B cell (primary cell): ENCODE measurements at regions not wholly inside any gene's neighbourhood (a gene's known extent, or its start where the extent isn't known, plus 50 kb on each side); places are given as distances from the start of the nearest gene placed in this dataset.
A peak's percentile ranks its signal among the peaks of the same experiment; 100 is the strongest.

Experiments used
- ATAC-seq: fragments of 200-7000 bp; cut with Tn5 transposase; one replicate; pipeline ENCODE4 v1.10.0; 2021; ENCODE audit warnings: low read depth, mild to moderate bottlenecking, moderate number of reproducible peaks, moderate library complexity
- CTCF ChIA-PET: fragments of 350-600 bp; sonication (Branson Sonifier 250); formaldehyde crosslinking; loops from one replicate; lab custom pipeline; 2021; ENCODE audit warnings: antibody characterized with exemption, inconsistent platforms; lab: Charles Lee
- POLR2A ChIA-PET: fragments of 350-600 bp; sonication (Branson Sonifier 250); formaldehyde crosslinking; loops from one replicate; lab custom pipeline; 2021; ENCODE audit warnings: antibody characterized with exemption; lab: Charles Lee
- DNase-seq: peaks from one replicate; pipeline ENCODE4 v3.0.0; 2013
- H2AFZ ChIP-seq: 2 replicates; pipeline ENCODE4 v1.6.1; 2012; ENCODE audit warnings: mild to moderate bottlenecking, low read depth, low read length; ENCODE audit not compliant: insufficient read depth, poor library complexity, severe bottlenecking
- H3K27ac ChIP-seq, 2 donors: 1 replicate in 1 of 2; 2 replicates in 1 of 2; pipeline ENCODE4 v1.5.1; 2012 to 2013; ENCODE audit warnings: low read length in 2 of 2, mild to moderate bottlenecking in 2 of 2, moderate library complexity in 1 of 2
- H3K27me3 ChIP-seq, 4 experiments: fragments of 200-600 bp in 1 of 4; sonication (generic) in 1 of 4; replicated peaks in 1 of 4; 1 replicate in 2 of 4; 2 replicates in 2 of 4; pipeline versions ENCODE4 v1.6.1 to v1.7.0; 2013 to 2016; ENCODE audit warnings: low read length in 3 of 4, mild to moderate bottlenecking in 2 of 4, mixed read lengths in 1 of 4, moderate library complexity in 1 of 4; ENCODE audit not compliant: insufficient read depth in 4 of 4, control insufficient read depth in 3 of 4; ENCODE audit errors: control extremely low read depth in 1 of 4
- H3K36me3 ChIP-seq, 2 experiments: replicated peaks in 1 of 2; 1 replicate in 1 of 2; 2 replicates in 1 of 2; pipeline versions ENCODE4 v1.6.1 to v1.7.1; 2013; ENCODE audit warnings: low read length in 1 of 2; ENCODE audit not compliant: insufficient read depth in 2 of 2, control insufficient read depth in 1 of 2; ENCODE audit errors: control extremely low read depth in 1 of 2, extremely low read depth in 1 of 2
- H3K4me1 ChIP-seq, 2 donors: fragments of 200-600 bp in 1 of 2; sonication (generic) in 1 of 2; 1 replicate in 1 of 2; 2 replicates in 1 of 2; pipeline versions ENCODE4 v1.5.1 to v1.6.1; 2013 to 2017; ENCODE audit warnings: low read length in 2 of 2; ENCODE audit not compliant: control insufficient read depth in 2 of 2, insufficient read depth in 2 of 2
- H3K4me2 ChIP-seq: replicated peaks from 2 replicates; pipeline ENCODE3; 2012; ENCODE audit warnings: mild to moderate bottlenecking, low read depth, low read length; ENCODE audit not compliant: poor library complexity, severe bottlenecking
- H3K4me3 ChIP-seq, 5 experiments: fragments of 200-600 bp in 1 of 5; sonication (generic) in 1 of 5; 1 replicate in 3 of 5; 2 replicates in 2 of 5; pipeline versions ENCODE4 v1.5.1 to v1.7.0; 2011 to 2016; ENCODE audit warnings: low read length in 4 of 5, mild to moderate bottlenecking in 4 of 5, low read depth in 2 of 5, control low read depth in 1 of 5, moderate library complexity in 1 of 5; ENCODE audit not compliant: insufficient read depth in 1 of 5; ENCODE audit errors: control extremely low read depth in 1 of 5, extremely low read depth in 1 of 5
- H3K79me2 ChIP-seq: fragments of 200-600 bp; sonication (generic); one replicate; pipeline ENCODE4 v1.6.0; 2016; ENCODE audit warnings: low read length; ENCODE audit not compliant: control insufficient read depth, insufficient read depth
- H3K9ac ChIP-seq: fragments of 200-600 bp; sonication (generic); 2 replicates; pipeline ENCODE4 v1.6.1; 2017; ENCODE audit warnings: mild to moderate bottlenecking, low read length, moderate library complexity
- H3K9me3 ChIP-seq, 3 donors: one replicate each; pipeline versions ENCODE4 v1.6.1 to v1.7.1; 2013; ENCODE audit warnings: low read length in 2 of 3; ENCODE audit not compliant: control insufficient read depth in 2 of 3, insufficient read depth in 1 of 3; ENCODE audit errors: control extremely low read depth in 1 of 3
- H4K20me1 ChIP-seq: 2 replicates; pipeline ENCODE4 v1.6.0; 2012; ENCODE audit warnings: mild to moderate bottlenecking, low read length; ENCODE audit not compliant: insufficient read depth, control insufficient read depth, poor library complexity, severe bottlenecking
- H3K27ac Mint-ChIP-seq: one replicate; pipeline ENCODE4 v1.8.0; 2021; ENCODE audit warnings: mixed read lengths
- H3K27me3 Mint-ChIP-seq: one replicate; pipeline ENCODE4 v1.8.0; 2021; ENCODE audit warnings: mixed read lengths
- H3K4me1 Mint-ChIP-seq: one replicate; pipeline ENCODE4 v1.8.0; 2021; ENCODE audit warnings: mixed read lengths
- H3K4me3 Mint-ChIP-seq: one replicate; pipeline ENCODE4 v1.8.0; 2021; ENCODE audit warnings: mixed read lengths
- H3K9me3 Mint-ChIP-seq: one replicate; pipeline ENCODE4 v1.8.0; 2022; ENCODE audit warnings: mixed read lengths; ENCODE audit not compliant: insufficient read depth
- EZH2 ChIP-seq: IDR thresholded peaks from 2 replicates; pipeline ENCODE4 v1.6.1; 2012; ENCODE audit warnings: borderline replicate concordance, low read depth, mild to moderate bottlenecking, moderate library complexity, low read length; ENCODE audit not compliant: insufficient read depth, poor library complexity, severe bottlenecking
- WGBS: methylation state at CpG from one replicate; pipeline ENCODE4 v1.1.5; 2013; ENCODE audit warnings: missing lambda C conversion rate; ENCODE audit not compliant: insufficient coverage; 5-methylcytosine and 5-hydroxymethylcytosine counted together
- intact Hi-C: fragments of 100-400 bp; cut with micrococcal nuclease; formaldehyde crosslinking; loops from one replicate; pipeline ENCODE4 v1.10.0; 2022
- TF ChIP-seq, protein P1 (sequence below): fragments of 200-600 bp; IDR thresholded peaks from one replicate; pipeline ENCODE4 v1.8.0; 2022; ENCODE audit warnings: antibody characterized with exemption, mild to moderate bottlenecking

DNA sequence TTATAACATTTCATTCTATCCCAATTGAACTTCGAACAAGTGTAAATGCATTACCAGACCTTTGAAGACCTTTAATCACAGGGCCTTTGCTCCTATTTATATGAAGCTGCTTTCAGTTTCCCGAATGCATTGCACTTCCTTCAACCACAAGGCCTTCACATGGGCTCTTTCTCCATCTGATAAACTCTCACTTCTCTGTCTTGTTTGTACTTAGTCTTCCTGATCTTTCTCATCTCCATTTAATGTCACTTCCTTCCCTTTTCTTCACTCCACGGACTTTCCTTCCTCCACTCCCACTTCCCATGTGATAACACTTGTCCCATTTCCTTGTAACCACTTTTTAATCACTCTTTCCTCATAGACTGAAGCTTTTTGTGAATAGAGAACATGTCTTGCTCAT, 74.3 kb upstream of the TNC start:
- ChIA-PET CTCF (no interaction called here), POLR2A (no interaction called here)
- Histone ChIP-seq H3K4me2 (peak overlapping the region; percentile 21), H3K4me3 (no peak overlapping the region), H3K36me3 (no peaks in the 10 kb centered on the region), H3K9me3 (peaks cover 0 to 5% (median 0%) of the 10 kb centered on the region in 3 donors), H3K27me3 (no peaks in the 10 kb centered on the region), H3K9ac (no peak overlapping the region), H3K27ac (peak overlapping the region in 1 of 2 donors; percentile 24), H4K20me1 (no peaks in the 10 kb centered on the region), H3K4me1 (peaks cover 12 to 15% of the 10 kb centered on the region in 2 donors), H2AFZ (no peak overlapping the region), H3K79me2 (no peaks in the 10 kb centered on the region)
- peaks cover 25% of the 10 kb centered on the region for H3K4me1 Mint-ChIP-seq
- intact Hi-C loops: no loop called here
- peak overlapping the region; percentile 26 for H3K4me3 Mint-ChIP-seq
- H3K9me3 Mint-ChIP-seq: peaks cover 2% of the 10 kb centered on the region
- ATAC-seq (no peak), DNase-seq (no peak)
- 29% methylated on average over 3 of the region's 3 CpGs for WGBS
- H3K27ac Mint-ChIP-seq: peak overlapping the region; percentile 57
- no peak for TF ChIP-seq EZH2
- TF ChIP-seq, protein P1, sequence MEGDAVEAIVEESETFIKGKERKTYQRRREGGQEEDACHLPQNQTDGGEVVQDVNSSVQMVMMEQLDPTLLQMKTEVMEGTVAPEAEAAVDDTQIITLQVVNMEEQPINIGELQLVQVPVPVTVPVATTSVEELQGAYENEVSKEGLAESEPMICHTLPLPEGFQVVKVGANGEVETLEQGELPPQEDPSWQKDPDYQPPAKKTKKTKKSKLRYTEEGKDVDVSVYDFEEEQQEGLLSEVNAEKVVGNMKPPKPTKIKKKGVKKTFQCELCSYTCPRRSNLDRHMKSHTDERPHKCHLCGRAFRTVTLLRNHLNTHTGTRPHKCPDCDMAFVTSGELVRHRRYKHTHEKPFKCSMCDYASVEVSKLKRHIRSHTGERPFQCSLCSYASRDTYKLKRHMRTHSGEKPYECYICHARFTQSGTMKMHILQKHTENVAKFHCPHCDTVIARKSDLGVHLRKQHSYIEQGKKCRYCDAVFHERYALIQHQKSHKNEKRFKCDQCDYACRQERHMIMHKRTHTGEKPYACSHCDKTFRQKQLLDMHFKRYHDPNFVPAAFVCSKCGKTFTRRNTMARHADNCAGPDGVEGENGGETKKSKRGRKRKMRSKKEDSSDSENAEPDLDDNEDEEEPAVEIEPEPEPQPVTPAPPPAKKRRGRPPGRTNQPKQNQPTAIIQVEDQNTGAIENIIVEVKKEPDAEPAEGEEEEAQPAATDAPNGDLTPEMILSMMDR: no peak
- no peaks in the 10 kb centered on the region for H3K27me3 Mint-ChIP-seq

DNA sequence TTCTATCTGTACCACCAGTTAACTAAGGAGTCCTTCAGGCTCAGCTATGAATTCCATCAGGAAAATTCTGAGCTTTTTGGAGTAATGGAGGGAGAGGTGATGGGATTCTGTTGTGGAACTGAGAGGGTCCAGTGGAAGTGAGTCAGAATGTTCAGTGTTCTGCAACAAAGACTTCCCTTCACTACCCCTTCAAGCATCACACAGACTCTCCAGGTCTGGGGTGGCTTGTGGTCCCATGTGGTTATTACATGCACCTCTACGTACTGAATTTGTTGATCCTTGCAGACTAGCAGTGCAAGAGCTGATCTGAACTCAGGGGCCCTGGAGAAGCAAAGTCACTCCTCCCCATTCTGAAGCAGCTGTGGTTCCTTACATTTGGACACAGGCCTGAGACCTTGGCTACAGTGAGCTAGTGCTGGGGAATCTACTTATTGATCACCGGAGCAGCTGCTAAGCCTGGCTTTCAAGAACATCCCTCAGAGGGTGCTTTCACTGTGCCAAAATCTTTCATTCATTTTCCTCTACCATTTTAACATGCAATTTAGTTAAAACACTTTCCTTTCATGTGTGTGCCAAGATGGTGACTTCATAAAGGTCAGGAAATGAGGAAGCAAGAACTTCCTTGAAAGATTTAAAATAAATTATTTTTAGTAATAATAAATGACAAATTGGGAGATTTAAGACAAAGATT, 75.0 kb upstream of the TNC start:
- no peaks in the 10 kb centered on the region for H3K27me3 ChIP-seq
- ChIA-PET CTCF (no interaction called here), POLR2A (no interaction called here)
- no peaks in the 10 kb centered on the region for H3K27me3 Mint-ChIP-seq
- no peaks in the 10 kb centered on the region for H3K79me2 ChIP-seq
- H3K27ac ChIP-seq: no peak overlapping the region
- H3K9me3 ChIP-seq: peaks cover 0 to 5% (median 0%) of the 10 kb centered on the region in 3 donors
- no peaks in the 10 kb centered on the region for H3K36me3 ChIP-seq
- intact Hi-C loops: no loop called here
- peaks cover 25% of the 10 kb centered on the region for H3K4me1 Mint-ChIP-seq
- no peak overlapping the region for H3K4me2 ChIP-seq
- H3K4me3 Mint-ChIP-seq: no peak overlapping the region
- H3K4me3 ChIP-seq: no peak overlapping the region
- H3K4me1 ChIP-seq: peaks cover 12 to 15% of the 10 kb centered on the region in 2 donors
- WGBS: no CpG with 5 or more reads among the region's 2 CpGs
- H4K20me1 ChIP-seq: no peaks in the 10 kb centered on the region
- no peak overlapping the region for H2AFZ ChIP-seq
- DNase-seq (peak; percentile 19), ATAC-seq (peak; percentile 66)
- no peak for TF ChIP-seq EZH2
- TF ChIP-seq, protein P1: no peak
- H3K9ac ChIP-seq: no peak overlapping the region
- H3K9me3 Mint-ChIP-seq: peaks cover 2% of the 10 kb centered on the region
- H3K27ac Mint-ChIP-seq: peak overlapping the region; percentile 26
